IMR-90 (cell line): ENCODE measurements at regions not wholly inside any gene's neighbourhood (a gene's known extent, or its start where the extent isn't known, plus 50 kb on each side); places are given as distances from the start of the nearest gene placed in this dataset.

ENCODE experiments used
- RAD21 ChIP-seq: IDR thresholded peaks from 2 replicates; pipeline ENCODE4 v1.6.1; 2012; ENCODE audit warnings: low read length, improper control_type of control experiment
- SMC3 ChIP-seq: fragments of 150-350 bp; IDR thresholded peaks from 2 replicates; pipeline ENCODE4 v1.6.1; 2016; ENCODE audit warnings: low read depth, mild to moderate bottlenecking, antibody characterized with exemption, low read length, moderate library complexity
- TF ChIP-seq, protein P1 (sequence below): conservative IDR thresholded peaks from 2 replicates; pipeline ENCODE4 v1.5.1; 2012; ENCODE audit warnings: mild to moderate bottlenecking, low read depth, low read length, improper control_type of control experiment

- TF ChIP-seq RAD21 (no peak), SMC3 (no peak)
- TF ChIP-seq, protein P1, sequence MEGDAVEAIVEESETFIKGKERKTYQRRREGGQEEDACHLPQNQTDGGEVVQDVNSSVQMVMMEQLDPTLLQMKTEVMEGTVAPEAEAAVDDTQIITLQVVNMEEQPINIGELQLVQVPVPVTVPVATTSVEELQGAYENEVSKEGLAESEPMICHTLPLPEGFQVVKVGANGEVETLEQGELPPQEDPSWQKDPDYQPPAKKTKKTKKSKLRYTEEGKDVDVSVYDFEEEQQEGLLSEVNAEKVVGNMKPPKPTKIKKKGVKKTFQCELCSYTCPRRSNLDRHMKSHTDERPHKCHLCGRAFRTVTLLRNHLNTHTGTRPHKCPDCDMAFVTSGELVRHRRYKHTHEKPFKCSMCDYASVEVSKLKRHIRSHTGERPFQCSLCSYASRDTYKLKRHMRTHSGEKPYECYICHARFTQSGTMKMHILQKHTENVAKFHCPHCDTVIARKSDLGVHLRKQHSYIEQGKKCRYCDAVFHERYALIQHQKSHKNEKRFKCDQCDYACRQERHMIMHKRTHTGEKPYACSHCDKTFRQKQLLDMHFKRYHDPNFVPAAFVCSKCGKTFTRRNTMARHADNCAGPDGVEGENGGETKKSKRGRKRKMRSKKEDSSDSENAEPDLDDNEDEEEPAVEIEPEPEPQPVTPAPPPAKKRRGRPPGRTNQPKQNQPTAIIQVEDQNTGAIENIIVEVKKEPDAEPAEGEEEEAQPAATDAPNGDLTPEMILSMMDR, result no peak
These were observed 1459.0 kb downstream of the TSPY10 start for GRCh38 chrY:10986655-10987054.
